H4 (cell line): ENCODE measurements at regions not wholly inside any gene's neighbourhood (a gene's known extent, or its start where the extent isn't known, plus 50 kb on each side); places are given as distances from the start of the nearest gene placed in this dataset.
A peak's percentile ranks its signal among the peaks of the same experiment; 100 is the strongest.

Experiments
- DNase-seq: peaks from one replicate; pipeline ENCODE4 v3.0.0-alpha.2; 2015; ENCODE audit warnings: low spot score

GRCh38 chr9:551986-552929 lies 289.2 kb upstream of the DMRT1 start:
- peak; percentile 2 for DNase-seq

- DNase-seq, result no peak
Observed at GRCh38 chr9:555493-555892, 286.0 kb upstream of the DMRT1 start.

GRCh38 chr9:556199-556598 lies 285.3 kb upstream of the DMRT1 start:
- DNase-seq, result no peak

- DNase-seq, result no peak
Observed at GRCh38 chr9:556675-557074, 284.8 kb upstream of the DMRT1 start.

- peak; percentile 30 for DNase-seq
Observed at GRCh38 chr9:557601-558201, 283.8 kb upstream of the DMRT1 start.

GRCh38 chr9:561427-561826 lies 280.1 kb upstream of the DMRT1 start:
- DNase-seq, result peak; percentile 3

- no peak for DNase-seq
Observed at GRCh38 chr9:563200-563599, 278.3 kb upstream of the DMRT1 start.

GRCh38 chr9:565528-565927 lies 276.0 kb upstream of the DMRT1 start:
- DNase-seq, result no peak

GRCh38 chr9:567128-567746 lies 274.3 kb upstream of the DMRT1 start:
- DNase-seq, result no peak

GRCh38 chr9:567747-568305 lies 273.7 kb upstream of the DMRT1 start:
- no peak for DNase-seq

GRCh38 chr9:569296-569695 lies 272.2 kb upstream of the DMRT1 start:
- no peak for DNase-seq

- DNase-seq, result no peak
Observed at GRCh38 chr9:570187-570586, 271.3 kb upstream of the DMRT1 start.

GRCh38 chr9:571066-571465 lies 270.4 kb upstream of the DMRT1 start:
- no peak for DNase-seq

GRCh38 chr9:571741-572140 lies 269.8 kb upstream of the DMRT1 start:
- no peak for DNase-seq

GRCh38 chr9:573691-574410 lies 267.6 kb upstream of the DMRT1 start:
- no peak for DNase-seq

- no peak for DNase-seq
Observed at GRCh38 chr9:575139-575538, 266.4 kb upstream of the DMRT1 start.

GRCh38 chr9:580652-581342 lies 260.7 kb upstream of the DMRT1 start:
- DNase-seq, result no peak

- DNase-seq, result peak; percentile 6
Observed at GRCh38 chr9:581673-582497, 259.6 kb upstream of the DMRT1 start.

- no peak for DNase-seq
Observed at GRCh38 chr9:582775-583174, 258.7 kb upstream of the DMRT1 start.

GRCh38 chr9:587527-587926 lies 254.0 kb upstream of the DMRT1 start:
- no peak for DNase-seq
